ENCODE measurements at regions not wholly inside any gene's neighbourhood (a gene's known extent, or its start where the extent isn't known, plus 50 kb on each side); places are given as distances from the start of the nearest gene placed in this dataset.

GRCh38 chr2:43050866-43051265 is 175.5 kb downstream of the ZFP36L2 start:
- Mint-ChIP-seq H3K4me1 (peaks cover 29% of the 10 kb centered on the region), H3K27me3 (peaks cover 23% of the 10 kb centered on the region), H3K9me3 (no peaks in the 10 kb centered on the region), H3K36me3 (no peaks in the 10 kb centered on the region), H3K4me3 (no peak overlapping the region), H3K27ac (no peak overlapping the region)
- POLR2A ChIA-PET, result interaction anchor here (2.5 kb wide), 1 partner anchor 176 kb away, joined by 8 read pairs; the partner anchor contains the start of gene ZFP36L2
- ATAC-seq (ENCODE audit: low read depth) (no peak), DNase-seq (peak; percentile 18)

GRCh38 chr2:43049836-43050801 is 176.3 kb downstream of the ZFP36L2 start:
- POLR2A ChIA-PET, result interaction anchor here (2.5 kb wide), 1 partner anchor 177 kb away, joined by 8 read pairs; the partner anchor contains the start of gene ZFP36L2
- H3K4me3 Mint-ChIP-seq, result no peak overlapping the region
- no peak overlapping the region for H3K27ac Mint-ChIP-seq
- no peaks in the 10 kb centered on the region for H3K36me3 Mint-ChIP-seq
- peaks cover 29% of the 10 kb centered on the region for H3K4me1 Mint-ChIP-seq
- no peak for ATAC-seq (ENCODE audit: low read depth)
- DNase-seq, result peak; percentile 26
- H3K27me3 Mint-ChIP-seq, result peaks cover 19% of the 10 kb centered on the region
- no peaks in the 10 kb centered on the region for H3K9me3 Mint-ChIP-seq

GRCh38 chr2:43047187-43047780 is 179.1 kb downstream of the ZFP36L2 start:
- POLR2A ChIA-PET, result interaction anchor here (0.7 to 1.3 kb wide), 3 partner anchors 77 to 490 kb away, joined by 3 to 5 read pairs (median 3); partner anchors contain the start of gene ZFP36L2
- Mint-ChIP-seq H3K9me3 (no peaks in the 10 kb centered on the region), H3K27ac (no peak overlapping the region), H3K4me3 (peak overlapping the region; percentile 17), H3K4me1 (peaks cover 29% of the 10 kb centered on the region), H3K27me3 (peaks cover 13% of the 10 kb centered on the region), H3K36me3 (no peaks in the 10 kb centered on the region)
- ATAC-seq (ENCODE audit: low read depth), result peak; percentile 23
- peak; percentile 30 for DNase-seq

- Mint-ChIP-seq H3K36me3 (no peaks in the 10 kb centered on the region), H3K27me3 (peaks cover 13% of the 10 kb centered on the region), H3K9me3 (no peaks in the 10 kb centered on the region), H3K4me1 (peaks cover 22% of the 10 kb centered on the region), H3K27ac (no peak overlapping the region), H3K4me3 (no peak overlapping the region)
- ATAC-seq (ENCODE audit: low read depth), result no peak
- POLR2A ChIA-PET, result interaction anchor here (1.3 kb wide), 1 partner anchor 181 kb away, joined by 5 read pairs; the partner anchor contains the start of gene ZFP36L2
- no peak for DNase-seq
Observed at GRCh38 chr2:43045866-43046265, 180.5 kb downstream of the ZFP36L2 start.

GRCh38 chr2:43044093-43044681 is 182.2 kb downstream of the ZFP36L2 start:
- H3K27me3 Mint-ChIP-seq, result peaks cover 10% of the 10 kb centered on the region
- H3K36me3 Mint-ChIP-seq, result no peaks in the 10 kb centered on the region
- no peak overlapping the region for H3K27ac Mint-ChIP-seq
- H3K4me1 Mint-ChIP-seq, result peaks cover 24% of the 10 kb centered on the region
- H3K9me3 Mint-ChIP-seq, result no peaks in the 10 kb centered on the region
- no peak for DNase-seq
- ATAC-seq (ENCODE audit: low read depth), result no peak
- POLR2A ChIA-PET, result no interaction called here
- no peak overlapping the region for H3K4me3 Mint-ChIP-seq

- Mint-ChIP-seq H3K4me3 (no peak overlapping the region), H3K9me3 (no peaks in the 10 kb centered on the region), H3K36me3 (no peaks in the 10 kb centered on the region), H3K4me1 (peaks cover 22% of the 10 kb centered on the region), H3K27ac (no peak overlapping the region), H3K27me3 (peaks cover 5% of the 10 kb centered on the region)
- DNase-seq (no peak), ATAC-seq (ENCODE audit: low read depth) (no peak)
- POLR2A ChIA-PET, result no interaction called here
Observed at GRCh38 chr2:43043553-43043870, 182.9 kb downstream of the ZFP36L2 start.

- Mint-ChIP-seq H3K4me1 (peaks cover 13% of the 10 kb centered on the region), H3K9me3 (no peaks in the 10 kb centered on the region), H3K4me3 (no peak overlapping the region), H3K27me3 (peaks cover 2% of the 10 kb centered on the region), H3K36me3 (no peaks in the 10 kb centered on the region), H3K27ac (no peak overlapping the region)
- POLR2A ChIA-PET, result no interaction called here
- ATAC-seq (ENCODE audit: low read depth), result no peak
- DNase-seq, result no peak
Observed at GRCh38 chr2:43041661-43042360, 184.6 kb downstream of the ZFP36L2 start.

- no peaks in the 10 kb centered on the region for H3K36me3 Mint-ChIP-seq
- no peak overlapping the region for H3K27ac Mint-ChIP-seq
- peaks cover 2% of the 10 kb centered on the region for H3K27me3 Mint-ChIP-seq
- POLR2A ChIA-PET, result interaction anchor here (0.7 kb wide), 1 partner anchor 72 kb away, joined by 3 read pairs; no protein-coding TSS in a partner anchor
- H3K4me1 Mint-ChIP-seq, result peaks cover 10% of the 10 kb centered on the region
- ATAC-seq (ENCODE audit: low read depth) (no peak), DNase-seq (no peak)
- no peaks in the 10 kb centered on the region for H3K9me3 Mint-ChIP-seq
- no peak overlapping the region for H3K4me3 Mint-ChIP-seq
Observed at GRCh38 chr2:43041173-43041591, 185.2 kb downstream of the ZFP36L2 start.

GRCh38 chr2:43040084-43040854 is 186.1 kb downstream of the ZFP36L2 start:
- H3K9me3 Mint-ChIP-seq, result no peaks in the 10 kb centered on the region
- no peaks in the 10 kb centered on the region for H3K36me3 Mint-ChIP-seq
- no peak for DNase-seq
- peaks cover 2% of the 10 kb centered on the region for H3K27me3 Mint-ChIP-seq
- H3K27ac Mint-ChIP-seq, result no peak overlapping the region
- H3K4me3 Mint-ChIP-seq, result no peak overlapping the region
- H3K4me1 Mint-ChIP-seq, result peaks cover 8% of the 10 kb centered on the region
- ATAC-seq (ENCODE audit: low read depth), result no peak
- POLR2A ChIA-PET, result interaction anchor here (0.7 kb wide), 1 partner anchor 73 kb away, joined by 3 read pairs; no protein-coding TSS in a partner anchor

GRCh38 chr2:43039376-43040080 is 186.9 kb downstream of the ZFP36L2 start:
- DNase-seq, result no peak
- no peaks in the 10 kb centered on the region for H3K9me3 Mint-ChIP-seq
- no peaks in the 10 kb centered on the region for H3K27me3 Mint-ChIP-seq
- peak; percentile 48 for ATAC-seq (ENCODE audit: low read depth)
- POLR2A ChIA-PET, result no interaction called here
- H3K4me3 Mint-ChIP-seq, result no peak overlapping the region
- no peaks in the 10 kb centered on the region for H3K36me3 Mint-ChIP-seq
- no peak overlapping the region for H3K27ac Mint-ChIP-seq
- peaks cover 8% of the 10 kb centered on the region for H3K4me1 Mint-ChIP-seq

- no peak overlapping the region for H3K27ac Mint-ChIP-seq
- DNase-seq (no peak), ATAC-seq (ENCODE audit: low read depth) (no peak)
- no peaks in the 10 kb centered on the region for H3K9me3 Mint-ChIP-seq
- H3K4me3 Mint-ChIP-seq, result no peak overlapping the region
- H3K36me3 Mint-ChIP-seq, result no peaks in the 10 kb centered on the region
- H3K27me3 Mint-ChIP-seq, result no peaks in the 10 kb centered on the region
- H3K4me1 Mint-ChIP-seq, result peaks cover 8% of the 10 kb centered on the region
- POLR2A ChIA-PET, result no interaction called here
Observed at GRCh38 chr2:43038696-43039094, 187.7 kb downstream of the ZFP36L2 start.

GRCh38 chr2:43038034-43038695 is 188.2 kb downstream of the ZFP36L2 start:
- H3K9me3 Mint-ChIP-seq, result no peaks in the 10 kb centered on the region
- H3K27ac Mint-ChIP-seq, result no peak overlapping the region

More at GRCh38 chr2:43038034-43038695, 188.2 kb downstream of the ZFP36L2 start:
- no peak for ATAC-seq (ENCODE audit: low read depth)
- no peaks in the 10 kb centered on the region for H3K36me3 Mint-ChIP-seq
- DNase-seq, result no peak
- H3K4me3 Mint-ChIP-seq, result no peak overlapping the region
- H3K4me1 Mint-ChIP-seq, result peaks cover 8% of the 10 kb centered on the region
- POLR2A ChIA-PET, result no interaction called here
- no peaks in the 10 kb centered on the region for H3K27me3 Mint-ChIP-seq

Data from activated naive CD8-positive, alpha-beta T cell treated with anti-CD3 and anti-CD28 coated beads, Interleukin-2, amount 10 ng/mL, durations not matched to agents 7 days and 5 days (primary cell).